Muscle of leg (tissue), 3 donors: ENCODE measurements at regions not wholly inside any gene's neighbourhood (a gene's known extent, or its start where the extent isn't known, plus 50 kb on each side); places are given as distances from the start of the nearest gene placed in this dataset.

Experiments used
- DNase-seq: peaks from one replicate; pipeline ENCODE4 v3.0.0; 2013
- H3K27ac ChIP-seq: one replicate; pipeline ENCODE4 v1.5.1; 2013; ENCODE audit warnings: mild to moderate bottlenecking, low read length, control low read depth
- H3K27me3 ChIP-seq: one replicate; pipeline ENCODE4 v1.6.1; 2013; ENCODE audit warnings: low read length; ENCODE audit not compliant: control insufficient read depth, insufficient read depth
- H3K36me3 ChIP-seq: one replicate; pipeline ENCODE4 v1.6.1; 2013; ENCODE audit warnings: low read length; ENCODE audit not compliant: control insufficient read depth, insufficient read depth
- H3K4me1 ChIP-seq: one replicate; pipeline ENCODE4 v1.6.1; 2013; ENCODE audit warnings: low read length; ENCODE audit not compliant: control insufficient read depth, insufficient read depth
- H3K4me3 ChIP-seq: one replicate; pipeline ENCODE4 v1.5.1; 2013; ENCODE audit warnings: low read length, control low read depth
- H3K9me3 ChIP-seq: replicated peaks from 2 replicates; pipeline ENCODE4 v1.6.1; 2013; ENCODE audit warnings: low read depth, low read length; ENCODE audit not compliant: control insufficient read depth
- WGBS: methylation state at CpG from one replicate; pipeline ENCODE4 v1.1.5; 2013; ENCODE audit warnings: missing lambda C conversion rate; ENCODE audit not compliant: insufficient coverage; 5-methylcytosine and 5-hydroxymethylcytosine counted together

GRCh38 chrX:40508560-40508959, 72.2 kb upstream of the ATP6AP2 start:
- Histone ChIP-seq H3K36me3 (no peaks in the 10 kb centered on the region), H3K4me1 (peaks cover 7% of the 10 kb centered on the region), H3K4me3 (no peak overlapping the region), H3K27ac (no peak overlapping the region), H3K27me3 (peaks cover 52% of the 10 kb centered on the region), H3K9me3 (no peaks in the 10 kb centered on the region)
- no peak for DNase-seq
- 50% methylated on average over 2 of the region's 8 CpGs for WGBS

GRCh38 chrX:40506201-40506985, 74.4 kb upstream of the ATP6AP2 start:
- peaks cover 58% of the 10 kb centered on the region for H3K27me3 ChIP-seq
- peaks cover 7% of the 10 kb centered on the region for H3K4me1 ChIP-seq
- H3K27ac ChIP-seq, result no peak overlapping the region
- WGBS, result 80% methylated on average over 1 of the region's 7 CpGs
- H3K4me3 ChIP-seq, result no peak overlapping the region
- H3K9me3 ChIP-seq, result no peaks in the 10 kb centered on the region
- no peaks in the 10 kb centered on the region for H3K36me3 ChIP-seq
- no peak for DNase-seq

GRCh38 chrX:40504801-40505605, 75.8 kb upstream of the ATP6AP2 start:
- no peaks in the 10 kb centered on the region for H3K36me3 ChIP-seq
- H3K27me3 ChIP-seq, result peaks cover 62% of the 10 kb centered on the region
- peak; percentile 61 for DNase-seq
- no peaks in the 10 kb centered on the region for H3K9me3 ChIP-seq
- peaks cover 7% of the 10 kb centered on the region for H3K4me1 ChIP-seq
- WGBS, result 33% methylated on average over 1 of the region's 5 CpGs
- peak overlapping the region; percentile 49 for H3K27ac ChIP-seq
- no peak overlapping the region for H3K4me3 ChIP-seq

- Histone ChIP-seq H3K4me3 (no peak overlapping the region), H3K27ac (no peak overlapping the region), H3K4me1 (peaks cover 7% of the 10 kb centered on the region), H3K9me3 (no peaks in the 10 kb centered on the region), H3K36me3 (no peaks in the 10 kb centered on the region), H3K27me3 (peaks cover 56% of the 10 kb centered on the region)
- DNase-seq, result no peak
- WGBS, result 96% methylated on average over 3 of the region's 3 CpGs
Measured at GRCh38 chrX:40503094-40503493, 77.7 kb upstream of the ATP6AP2 start.

- Histone ChIP-seq H3K4me1 (peaks cover 7% of the 10 kb centered on the region), H3K27me3 (peaks cover 58% of the 10 kb centered on the region)
Measured at GRCh38 chrX:40502688-40503087, 78.1 kb upstream of the ATP6AP2 start.

GRCh38 chrX:40501164-40501855, 79.5 kb upstream of the ATP6AP2 start:
- H3K36me3 ChIP-seq, result no peaks in the 10 kb centered on the region
- no peak overlapping the region for H3K27ac ChIP-seq
- H3K4me3 ChIP-seq, result no peak overlapping the region
- 74% methylated on average over 9 of the region's 11 CpGs for WGBS
- no peaks in the 10 kb centered on the region for H3K9me3 ChIP-seq
- H3K27me3 ChIP-seq, result peaks cover 57% of the 10 kb centered on the region
- no peak for DNase-seq
- H3K4me1 ChIP-seq, result peaks cover 13% of the 10 kb centered on the region

More at GRCh38 chrX:40502688-40503087, 78.1 kb upstream of the ATP6AP2 start:
- H3K36me3 ChIP-seq, result no peaks in the 10 kb centered on the region
- no peak overlapping the region for H3K27ac ChIP-seq
- H3K4me3 ChIP-seq, result no peak overlapping the region
- no peaks in the 10 kb centered on the region for H3K9me3 ChIP-seq
- DNase-seq, result no peak

GRCh38 chrX:40496728-40497127, 84.0 kb upstream of the ATP6AP2 start:
- peaks cover 6% of the 10 kb centered on the region for H3K4me1 ChIP-seq
- 53% methylated on average over 3 of the region's 4 CpGs for WGBS
- DNase-seq, result peak; percentile 78
- peaks cover 38% of the 10 kb centered on the region for H3K27me3 ChIP-seq
- peaks cover 7% of the 10 kb centered on the region for H3K9me3 ChIP-seq
- peak overlapping the region; percentile 17 for H3K27ac ChIP-seq
- H3K4me3 ChIP-seq, result no peak overlapping the region
- H3K36me3 ChIP-seq, result no peaks in the 10 kb centered on the region

GRCh38 chrX:40495659-40496058, 85.1 kb upstream of the ATP6AP2 start:
- no CpG with 5 or more reads among the region's 1 CpG for WGBS
- Histone ChIP-seq H3K36me3 (no peaks in the 10 kb centered on the region), H3K9me3 (peaks cover 7% of the 10 kb centered on the region), H3K4me3 (no peak overlapping the region), H3K4me1 (peaks cover 6% of the 10 kb centered on the region), H3K27me3 (peaks cover 35% of the 10 kb centered on the region), H3K27ac (no peak overlapping the region)
- DNase-seq, result no peak

- no peak overlapping the region for H3K27ac ChIP-seq
- peaks cover 7% of the 10 kb centered on the region for H3K9me3 ChIP-seq
- DNase-seq, result no peak
- 69% methylated on average over 2 of the region's 2 CpGs for WGBS
- no peaks in the 10 kb centered on the region for H3K36me3 ChIP-seq
- peaks cover 6% of the 10 kb centered on the region for H3K4me1 ChIP-seq
- peaks cover 40% of the 10 kb centered on the region for H3K27me3 ChIP-seq
- no peak overlapping the region for H3K4me3 ChIP-seq
Measured at GRCh38 chrX:40494005-40494404, 86.8 kb upstream of the ATP6AP2 start.

GRCh38 chrX:40488296-40488695, 92.5 kb upstream of the ATP6AP2 start:
- no CpG with 5 or more reads among the region's 4 CpGs for WGBS
- DNase-seq, result no peak
- Histone ChIP-seq H3K27me3 (peaks cover 24% of the 10 kb centered on the region), H3K4me3 (no peak overlapping the region), H3K27ac (no peak overlapping the region), H3K9me3 (peaks cover 3% of the 10 kb centered on the region), H3K4me1 (no peaks in the 10 kb centered on the region), H3K36me3 (no peaks in the 10 kb centered on the region)
